Mesothelial cell of epicardium (in vitro differentiated cells): ENCODE measurements at regions not wholly inside any gene's neighbourhood (a gene's known extent, or its start where the extent isn't known, plus 50 kb on each side); places are given as distances from the start of the nearest gene placed in this dataset.

Source experiments
- DNase-seq, 2 experiments: peaks; one replicate each; pipeline ENCODE4 v3.0.0; 2021; ENCODE audit warnings: low spot score in 2 of 2; ENCODE audit not compliant: unreplicated experiment in 2 of 2
- H3K27ac Mint-ChIP-seq: 2 replicates; pipeline ENCODE4 v1.8.0; 2021; ENCODE audit warnings: mixed read lengths
- H3K27me3 Mint-ChIP-seq: 2 replicates; pipeline ENCODE4 v1.8.0; 2021; ENCODE audit warnings: low read depth, mixed read lengths
- H3K36me3 Mint-ChIP-seq: 2 replicates; pipeline ENCODE4 v1.8.0; 2021; ENCODE audit warnings: mixed read lengths
- H3K4me1 Mint-ChIP-seq: 2 replicates; pipeline ENCODE4 v1.8.0; 2021; ENCODE audit warnings: mixed read lengths
- H3K4me3 Mint-ChIP-seq: 2 replicates; pipeline ENCODE4 v1.8.0; 2021; ENCODE audit warnings: mild to moderate bottlenecking, moderate library complexity, mixed read lengths
- H3K9me3 Mint-ChIP-seq: 2 replicates; pipeline ENCODE4 v1.8.0; 2021; ENCODE audit warnings: mixed read lengths
- TF ChIP-seq, protein P1 (sequence below): fragments of 200-600 bp; sonication (generic); IDR thresholded peaks from one replicate; pipeline ENCODE4 v1.5.0; 2021; ENCODE audit warnings: antibody characterized with exemption; ENCODE audit not compliant: unreplicated experiment

DNA sequence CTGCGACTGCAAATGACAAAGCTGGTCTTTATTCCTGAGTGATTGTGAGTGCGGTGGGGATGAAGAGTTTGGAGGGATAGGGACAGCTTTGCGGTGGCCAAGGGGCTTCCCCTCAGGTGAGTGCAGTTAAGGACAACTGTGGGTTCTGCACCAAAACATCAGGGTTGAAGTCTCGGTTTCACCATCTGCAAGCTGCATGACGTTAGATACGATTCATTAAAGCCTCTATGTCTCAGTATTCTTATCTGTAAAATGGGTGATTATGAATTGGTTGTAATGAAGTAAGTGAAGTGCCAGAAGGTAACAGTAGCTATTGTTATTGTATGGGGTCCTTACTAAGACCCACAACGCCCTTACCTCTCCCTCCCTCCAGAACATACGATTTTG, 226.8 kb upstream of the DAPK1 start:
- H3K27me3 Mint-ChIP-seq: no peaks in the 10 kb centered on the region
- TF ChIP-seq, protein P1, sequence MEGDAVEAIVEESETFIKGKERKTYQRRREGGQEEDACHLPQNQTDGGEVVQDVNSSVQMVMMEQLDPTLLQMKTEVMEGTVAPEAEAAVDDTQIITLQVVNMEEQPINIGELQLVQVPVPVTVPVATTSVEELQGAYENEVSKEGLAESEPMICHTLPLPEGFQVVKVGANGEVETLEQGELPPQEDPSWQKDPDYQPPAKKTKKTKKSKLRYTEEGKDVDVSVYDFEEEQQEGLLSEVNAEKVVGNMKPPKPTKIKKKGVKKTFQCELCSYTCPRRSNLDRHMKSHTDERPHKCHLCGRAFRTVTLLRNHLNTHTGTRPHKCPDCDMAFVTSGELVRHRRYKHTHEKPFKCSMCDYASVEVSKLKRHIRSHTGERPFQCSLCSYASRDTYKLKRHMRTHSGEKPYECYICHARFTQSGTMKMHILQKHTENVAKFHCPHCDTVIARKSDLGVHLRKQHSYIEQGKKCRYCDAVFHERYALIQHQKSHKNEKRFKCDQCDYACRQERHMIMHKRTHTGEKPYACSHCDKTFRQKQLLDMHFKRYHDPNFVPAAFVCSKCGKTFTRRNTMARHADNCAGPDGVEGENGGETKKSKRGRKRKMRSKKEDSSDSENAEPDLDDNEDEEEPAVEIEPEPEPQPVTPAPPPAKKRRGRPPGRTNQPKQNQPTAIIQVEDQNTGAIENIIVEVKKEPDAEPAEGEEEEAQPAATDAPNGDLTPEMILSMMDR: no peak
- H3K4me1 Mint-ChIP-seq: peaks cover 45% of the 10 kb centered on the region
- no peaks in the 10 kb centered on the region for H3K36me3 Mint-ChIP-seq
- H3K27ac Mint-ChIP-seq: peak overlapping the region; percentile 88
- H3K9me3 Mint-ChIP-seq: peaks cover 9% of the 10 kb centered on the region
- H3K4me3 Mint-ChIP-seq: no peak overlapping the region
- DNase-seq: no peak

DNA sequence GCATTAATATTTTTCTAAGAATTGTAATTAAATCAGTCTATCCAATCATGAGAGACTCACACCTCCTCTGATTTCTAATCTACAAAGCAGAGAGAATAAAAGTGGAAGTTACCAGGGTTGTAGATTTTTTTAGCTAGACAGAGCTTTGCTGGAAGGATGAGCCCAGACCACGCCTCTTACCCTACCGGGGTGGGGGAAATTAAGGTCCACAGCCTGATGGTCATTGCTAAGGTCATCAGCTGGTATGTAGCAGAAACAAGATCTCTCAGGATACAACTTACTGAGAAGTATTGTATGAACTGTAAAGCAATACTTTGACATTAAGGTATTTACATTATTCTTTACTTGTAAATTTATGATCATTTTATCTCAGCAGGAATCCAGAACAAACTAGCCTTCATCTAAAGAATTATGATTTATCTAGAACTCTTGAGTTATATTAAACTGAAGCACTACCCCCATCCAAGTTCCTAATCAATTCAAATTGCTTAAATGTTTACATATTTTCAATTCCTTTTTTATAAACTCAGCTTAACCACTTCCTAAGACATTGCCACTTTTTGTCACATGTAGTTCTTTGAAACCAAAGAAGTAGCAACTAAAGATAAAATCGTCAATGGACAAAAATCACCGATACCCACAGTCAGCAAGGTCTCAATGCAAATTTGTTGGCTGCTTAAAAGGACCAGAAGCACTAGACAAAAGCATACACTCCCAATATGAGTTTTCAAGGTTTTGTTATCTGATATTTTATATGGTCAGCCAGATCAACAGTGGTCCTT, 225.8 kb upstream of the DAPK1 start:
- H3K9me3 Mint-ChIP-seq: peaks cover 1% of the 10 kb centered on the region
- H3K36me3 Mint-ChIP-seq: no peaks in the 10 kb centered on the region
- no peak for DNase-seq
- peaks cover 50% of the 10 kb centered on the region for H3K4me1 Mint-ChIP-seq
- peak overlapping the region; percentile 88 for H3K27ac Mint-ChIP-seq
- H3K27me3 Mint-ChIP-seq: no peaks in the 10 kb centered on the region
- TF ChIP-seq, protein P1: no peak
- H3K4me3 Mint-ChIP-seq: no peak overlapping the region

DNA sequence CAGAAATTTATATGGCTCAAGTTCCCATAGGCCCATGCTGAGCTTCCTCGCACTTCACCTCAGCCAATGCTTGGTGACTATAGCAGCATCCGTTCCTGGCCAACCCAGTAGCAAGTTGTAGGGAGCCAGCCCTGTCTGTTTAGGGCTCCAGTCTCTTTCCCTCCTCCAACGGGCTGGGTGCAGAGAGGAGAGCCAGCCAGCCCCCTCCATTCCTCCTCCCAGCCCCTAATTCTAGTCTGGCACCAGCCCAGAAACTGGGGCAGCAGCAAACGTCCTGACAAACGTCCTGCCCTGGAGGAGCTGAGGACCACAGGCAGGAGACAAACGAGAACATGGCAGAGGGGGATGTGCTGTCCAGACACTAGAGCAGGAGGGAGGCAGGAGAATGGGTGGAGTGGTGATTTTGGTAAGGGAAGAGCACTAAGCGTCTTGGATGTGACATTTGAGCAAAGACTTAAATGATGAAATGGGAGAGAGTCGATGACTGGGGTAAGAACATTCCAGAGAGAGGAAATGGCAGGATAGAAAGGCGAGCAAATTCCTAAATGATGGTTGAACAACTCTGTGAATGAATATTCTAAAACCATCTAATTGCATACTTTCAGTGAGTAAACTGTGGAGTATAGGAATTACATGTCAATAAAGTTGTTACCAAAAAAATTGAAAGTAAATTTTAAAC, 222.5 kb upstream of the DAPK1 start:
- TF ChIP-seq, protein P1: no peak
- Mint-ChIP-seq H3K27me3 (no peaks in the 10 kb centered on the region), H3K36me3 (no peaks in the 10 kb centered on the region), H3K4me3 (no peak overlapping the region), H3K27ac (no peak overlapping the region), H3K4me1 (peaks cover 58% of the 10 kb centered on the region), H3K9me3 (peaks cover 5% of the 10 kb centered on the region)
- DNase-seq: no peak

GRCh38 chr9:87276327-87276841, 221.3 kb upstream of the DAPK1 start:
- Mint-ChIP-seq H3K4me3 (no peak overlapping the region), H3K9me3 (peaks cover 9% of the 10 kb centered on the region), H3K4me1 (peaks cover 53% of the 10 kb centered on the region), H3K36me3 (no peaks in the 10 kb centered on the region), H3K27me3 (no peaks in the 10 kb centered on the region), H3K27ac (no peak overlapping the region)
- TF ChIP-seq, protein P1: no peak
- no peak for DNase-seq

GRCh38 chr9:87276851-87277261, 220.8 kb upstream of the DAPK1 start:
- H3K9me3 Mint-ChIP-seq: peaks cover 9% of the 10 kb centered on the region
- H3K4me3 Mint-ChIP-seq: no peak overlapping the region

More at GRCh38 chr9:87276851-87277261, 220.8 kb upstream of the DAPK1 start:
- peaks cover 49% of the 10 kb centered on the region for H3K4me1 Mint-ChIP-seq
- no peaks in the 10 kb centered on the region for H3K36me3 Mint-ChIP-seq
- peak overlapping the region; percentile 74 for H3K27ac Mint-ChIP-seq
- TF ChIP-seq, protein P1: no peak
- no peaks in the 10 kb centered on the region for H3K27me3 Mint-ChIP-seq
- no peak for DNase-seq
